ENCODE measurements at regions not wholly inside any gene's neighbourhood (a gene's known extent, or its start where the extent isn't known, plus 50 kb on each side); places are given as distances from the start of the nearest gene placed in this dataset.

GRCh38 chr4:177673985-177674489 is 231.8 kb upstream of the AGA start:
- Histone ChIP-seq H3K27me3 (ENCODE audit: control insufficient read depth in 1 of 2, insufficient read depth in 2 of 2, low read length in 2 of 2) (no peaks in the 10 kb centered on the region), H3K79me2 (ENCODE audit: insufficient read depth, low read length) (no peaks in the 10 kb centered on the region), H4K20me1 (ENCODE audit: insufficient read depth, low read length) (no peaks in the 10 kb centered on the region), H3K4me3 (replicated peaks in 1 of 3; ENCODE audit: insufficient read depth in 1 of 3, low read depth in 2 of 3, low read length in 3 of 3) (no peak overlapping the region), H3K4me2 (ENCODE audit: low read depth, low read length) (no peak overlapping the region), H3K27ac (ENCODE audit: extremely low read length, insufficient read depth, low read length) (no peak overlapping the region), H3K4me1 (ENCODE audit: insufficient read depth, low read length) (no peaks in the 10 kb centered on the region), H3K9ac (ENCODE audit: insufficient read depth, low read depth, low read length) (no peak overlapping the region), H3K36me3 (replicated peaks in 1 of 2; ENCODE audit: control insufficient read depth in 1 of 2, insufficient read depth in 2 of 2, low read length in 2 of 2) (no peaks in the 10 kb centered on the region), H2AFZ (ENCODE audit: low read length) (no peak overlapping the region), H3K9me3 (ENCODE audit: low read length) (no peaks in the 10 kb centered on the region)
- FAIRE-seq = no peak
- POLR2A ChIA-PET = no interaction called here
- intact Hi-C loops (cut with micrococcal nuclease; ENCODE audit: unreplicated experiment) (no loop called here), in situ Hi-C loops (cut with HindIII; ENCODE audit: extremely low pct_ligation_motif_present, low pct_unique_long_range_greater_than_20kb) (no loop called here)
- TF ChIP-seq GPN1 (CRISPR knock-in tag; IDR thresholded peaks at IDR 0.05; ENCODE audit: borderline replicate concordance) = no peak
- TF ChIP-seq ZNF18 (CRISPR knock-in tag; IDR thresholded peaks at IDR 0.05; ENCODE audit: insufficient replicate concordance) = no peak
- no peak for TF ChIP-seq SNRNP70 (IDR thresholded peaks at IDR 0.05; ENCODE audit: low read depth, low read length)
- TF ChIP-seq ZNF142 (CRISPR knock-in tag; IDR thresholded peaks at IDR 0.05) = no peak
- no peak for TF ChIP-seq SKI (IDR thresholded peaks at IDR 0.05; ENCODE audit: partially characterized antibody)
- TF ChIP-seq KMT2A (CRISPR knock-in tag; IDR thresholded peaks at IDR 0.05) = no peak
- TF ChIP-seq NRL (CRISPR knock-in tag; IDR thresholded peaks at IDR 0.05; ENCODE audit: borderline replicate concordance) = no peak
- TF ChIP-seq ZNF589 (CRISPR knock-in tag; conservative IDR thresholded peaks at IDR 0.05) = no peak
- TF ChIP-seq ZNF660 (CRISPR knock-in tag; IDR thresholded peaks at IDR 0.05; ENCODE audit: borderline replicate concordance, low read depth) = no peak
- no peak for TF ChIP-seq ZNF282 (IDR thresholded peaks at IDR 0.05; ENCODE audit: partially characterized antibody)
- CTCF ChIA-PET (ENCODE audit: low intra/inter-chr PET ratio, low total read pairs) = no interaction called here
- BruUV-seq (replicated peaks) = no TSS peak
- no peak for DNase-seq (ENCODE audit: low spot score)
- 46% methylated on average over 3 of the region's 3 CpGs for WGBS (ENCODE audit: low lambda C conversion rate)
- no peak for ATAC-seq

Measured in HepG2 (cell line).